ENCODE measurements at regions not wholly inside any gene's neighbourhood (a gene's known extent, or its start where the extent isn't known, plus 50 kb on each side); places are given as distances from the start of the nearest gene placed in this dataset.

- no peaks in the 10 kb centered on the region for H3K36me3 ChIP-seq
- no peak for DNase-seq
- no peaks in the 10 kb centered on the region for H3K27me3 ChIP-seq (ENCODE audit: low read depth)
- intact Hi-C loops (cut with DNase I): no loop called here
- ATAC-seq: no peak
- no peak for TF ChIP-seq CTCF (IDR thresholded peaks at IDR 0.05)
- no peak overlapping the region for H3K4me3 ChIP-seq
- H3K9me3 ChIP-seq: no peaks in the 10 kb centered on the region
- H3K4me1 ChIP-seq: no peaks in the 10 kb centered on the region
- H3K27ac ChIP-seq: no peak overlapping the region
Observed at GRCh38 chr2:48912110-48912509, 156.6 kb upstream of the LHCGR start.

- intact Hi-C loops (cut with DNase I): no loop called here
- H3K9me3 ChIP-seq: no peaks in the 10 kb centered on the region
- no peaks in the 10 kb centered on the region for H3K27me3 ChIP-seq (ENCODE audit: low read depth)
- no peak overlapping the region for H3K27ac ChIP-seq
- H3K36me3 ChIP-seq: no peaks in the 10 kb centered on the region
- DNase-seq (no peak), ATAC-seq (no peak)
- H3K4me3 ChIP-seq: no peak overlapping the region
- TF ChIP-seq CTCF (IDR thresholded peaks at IDR 0.05): no peak
- H3K4me1 ChIP-seq: no peaks in the 10 kb centered on the region
Observed at GRCh38 chr2:48910961-48911360, 155.4 kb upstream of the LHCGR start.

- no peak for DNase-seq
- ATAC-seq: no peak
Observed at GRCh38 chr2:48906633-48907032, 151.1 kb upstream of the LHCGR start.

GRCh38 chr2:48905696-48906095 lies 150.2 kb upstream of the LHCGR start:
- ATAC-seq (no peak), DNase-seq (no peak)
- Histone ChIP-seq H3K27ac (no peak overlapping the region), H3K36me3 (no peaks in the 10 kb centered on the region), H3K4me3 (no peak overlapping the region), H3K4me1 (no peaks in the 10 kb centered on the region), H3K27me3 (ENCODE audit: low read depth) (no peaks in the 10 kb centered on the region), H3K9me3 (no peaks in the 10 kb centered on the region)
- intact Hi-C loops (cut with DNase I): no loop called here
- no peak for TF ChIP-seq CTCF (IDR thresholded peaks at IDR 0.05)

More at GRCh38 chr2:48906633-48907032, 151.1 kb upstream of the LHCGR start:
- no peak for TF ChIP-seq CTCF (IDR thresholded peaks at IDR 0.05)
- H3K27me3 ChIP-seq (ENCODE audit: low read depth): no peaks in the 10 kb centered on the region
- intact Hi-C loops (cut with DNase I): no loop called here
- no peak overlapping the region for H3K4me3 ChIP-seq
- no peaks in the 10 kb centered on the region for H3K36me3 ChIP-seq
- H3K4me1 ChIP-seq: no peaks in the 10 kb centered on the region
- no peaks in the 10 kb centered on the region for H3K9me3 ChIP-seq
- no peak overlapping the region for H3K27ac ChIP-seq

- intact Hi-C loops (cut with DNase I): no loop called here
- TF ChIP-seq CTCF (IDR thresholded peaks at IDR 0.05): no peak
- no peaks in the 10 kb centered on the region for H3K9me3 ChIP-seq
- H3K36me3 ChIP-seq: no peaks in the 10 kb centered on the region
- H3K4me1 ChIP-seq: no peaks in the 10 kb centered on the region
- DNase-seq (no peak), ATAC-seq (no peak)
- no peak overlapping the region for H3K4me3 ChIP-seq
- no peak overlapping the region for H3K27ac ChIP-seq
- H3K27me3 ChIP-seq (ENCODE audit: low read depth): no peaks in the 10 kb centered on the region
Observed at GRCh38 chr2:48902521-48902920, 147.0 kb upstream of the LHCGR start.

GRCh38 chr2:48901416-48901815 lies 145.9 kb upstream of the LHCGR start:
- TF ChIP-seq CTCF (IDR thresholded peaks at IDR 0.05): no peak
- ATAC-seq (no peak), DNase-seq (no peak)
- Histone ChIP-seq H3K36me3 (no peaks in the 10 kb centered on the region), H3K4me3 (no peak overlapping the region), H3K27ac (no peak overlapping the region), H3K4me1 (no peaks in the 10 kb centered on the region), H3K27me3 (ENCODE audit: low read depth) (no peaks in the 10 kb centered on the region), H3K9me3 (no peaks in the 10 kb centered on the region)
- intact Hi-C loops (cut with DNase I): no loop called here

All from lower lobe of right lung (tissue), 2 donors.